Mammary epithelial cell (primary cell): ENCODE measurements at regions not wholly inside any gene's neighbourhood (a gene's known extent, or its start where the extent isn't known, plus 50 kb on each side); places are given as distances from the start of the nearest gene placed in this dataset.

Experiments
- EZH2 ChIP-seq: IDR thresholded peaks from 2 replicates; pipeline ENCODE4 v1.6.1; 2012; ENCODE audit warnings: low read length, inconsistent platforms, borderline replicate concordance
- TF ChIP-seq, protein P1 (sequence below), 2 donors: IDR thresholded peaks in 1 of 2; conservative IDR thresholded peaks in 1 of 2; 2 replicates each; pipeline ENCODE4 v1.5.1; 2011 to 2012; ENCODE audit warnings: inconsistent platforms in 2 of 2, low read length in 2 of 2, mild to moderate bottlenecking in 2 of 2, control low read depth in 1 of 2, low read depth in 1 of 2; ENCODE audit not compliant: insufficient read depth in 1 of 2; ENCODE audit errors: extremely low read depth in 1 of 2

DNA sequence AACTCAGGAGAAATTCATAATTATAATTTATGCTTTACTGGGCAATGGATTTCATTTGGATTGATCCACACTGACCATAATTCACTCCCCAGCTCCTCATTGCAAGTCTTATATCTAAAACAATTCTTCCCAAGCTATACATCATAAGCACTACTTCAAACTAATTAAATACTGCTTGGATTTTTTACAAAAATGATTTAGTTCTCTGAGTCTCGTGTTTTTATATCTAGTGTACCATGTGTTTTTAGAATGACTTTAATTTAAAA lies 443.8 kb downstream of the GPAM start:
- TF ChIP-seq, protein P1, sequence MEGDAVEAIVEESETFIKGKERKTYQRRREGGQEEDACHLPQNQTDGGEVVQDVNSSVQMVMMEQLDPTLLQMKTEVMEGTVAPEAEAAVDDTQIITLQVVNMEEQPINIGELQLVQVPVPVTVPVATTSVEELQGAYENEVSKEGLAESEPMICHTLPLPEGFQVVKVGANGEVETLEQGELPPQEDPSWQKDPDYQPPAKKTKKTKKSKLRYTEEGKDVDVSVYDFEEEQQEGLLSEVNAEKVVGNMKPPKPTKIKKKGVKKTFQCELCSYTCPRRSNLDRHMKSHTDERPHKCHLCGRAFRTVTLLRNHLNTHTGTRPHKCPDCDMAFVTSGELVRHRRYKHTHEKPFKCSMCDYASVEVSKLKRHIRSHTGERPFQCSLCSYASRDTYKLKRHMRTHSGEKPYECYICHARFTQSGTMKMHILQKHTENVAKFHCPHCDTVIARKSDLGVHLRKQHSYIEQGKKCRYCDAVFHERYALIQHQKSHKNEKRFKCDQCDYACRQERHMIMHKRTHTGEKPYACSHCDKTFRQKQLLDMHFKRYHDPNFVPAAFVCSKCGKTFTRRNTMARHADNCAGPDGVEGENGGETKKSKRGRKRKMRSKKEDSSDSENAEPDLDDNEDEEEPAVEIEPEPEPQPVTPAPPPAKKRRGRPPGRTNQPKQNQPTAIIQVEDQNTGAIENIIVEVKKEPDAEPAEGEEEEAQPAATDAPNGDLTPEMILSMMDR (conservative IDR thresholded peaks at IDR 0.05 in 1 of 2, IDR thresholded peaks at IDR 0.05 in 1 of 2; ENCODE audit: extremely low read depth in 1 of 2, insufficient read depth in 1 of 2, low read depth in 1 of 2, low read length in 2 of 2) = no peak
- no peak for TF ChIP-seq EZH2
